Stimulated activated CD4-positive, alpha-beta T cell treated with anti-CD3 and anti-CD28 coated beads, Interleukin-2, amount 100 ng/mL, for 48 hours (primary cell): ENCODE measurements at regions not wholly inside any gene's neighbourhood (a gene's known extent, or its start where the extent isn't known, plus 50 kb on each side); places are given as distances from the start of the nearest gene placed in this dataset.

ENCODE experiments used
- DNase-seq, 2 donors: peaks; one replicate each; pipeline ENCODE4 v3.0.0-alpha.2; 2020

DNA sequence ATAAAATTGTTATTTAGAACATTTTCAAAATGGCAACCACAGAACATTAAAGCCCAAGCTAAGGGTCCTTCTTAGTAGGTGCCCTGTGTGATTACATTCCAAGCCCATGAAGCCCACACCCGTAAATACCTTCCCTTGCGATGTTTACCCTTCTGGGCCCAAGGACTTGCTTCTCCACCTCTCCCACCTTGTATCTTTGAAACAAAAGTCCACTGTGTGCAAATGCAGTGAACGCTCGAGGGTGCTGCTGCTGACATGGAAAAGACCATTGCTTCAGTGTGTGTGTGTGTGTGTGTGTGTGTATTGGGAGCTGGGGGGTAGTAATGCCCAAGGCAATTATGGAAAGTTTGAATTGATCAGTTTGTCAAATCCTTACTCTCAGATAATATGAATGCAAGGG lies 298.1 kb downstream of the TGFB2 start:
- no peak for DNase-seq

DNA sequence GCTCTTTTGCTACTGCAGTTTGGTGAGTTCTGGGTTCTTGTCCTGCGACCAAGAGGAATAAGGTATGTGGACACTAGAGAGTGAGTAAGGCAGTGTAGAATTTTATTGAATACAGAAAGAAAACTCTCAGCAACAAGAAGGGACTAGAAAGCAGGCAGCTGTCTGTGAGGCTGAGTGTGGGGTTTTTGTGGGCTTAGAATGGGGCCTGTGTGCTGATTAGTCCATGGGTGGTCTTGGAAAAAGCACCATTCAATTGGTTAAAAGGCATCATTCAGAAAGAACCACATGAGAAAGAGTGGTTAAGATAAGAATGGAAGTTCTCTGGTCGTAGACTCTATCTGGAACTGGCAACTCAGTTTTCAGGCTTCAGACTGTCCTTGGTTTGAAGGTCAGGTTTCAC lies 298.8 kb downstream of the TGFB2 start:
- no peak for DNase-seq

GRCh38 chr1:218646288-218646687 lies 301.2 kb downstream of the TGFB2 start:
- no peak for DNase-seq

GRCh38 chr1:218656301-218657037 lies 311.3 kb downstream of the TGFB2 start:
- no peak for DNase-seq

DNA sequence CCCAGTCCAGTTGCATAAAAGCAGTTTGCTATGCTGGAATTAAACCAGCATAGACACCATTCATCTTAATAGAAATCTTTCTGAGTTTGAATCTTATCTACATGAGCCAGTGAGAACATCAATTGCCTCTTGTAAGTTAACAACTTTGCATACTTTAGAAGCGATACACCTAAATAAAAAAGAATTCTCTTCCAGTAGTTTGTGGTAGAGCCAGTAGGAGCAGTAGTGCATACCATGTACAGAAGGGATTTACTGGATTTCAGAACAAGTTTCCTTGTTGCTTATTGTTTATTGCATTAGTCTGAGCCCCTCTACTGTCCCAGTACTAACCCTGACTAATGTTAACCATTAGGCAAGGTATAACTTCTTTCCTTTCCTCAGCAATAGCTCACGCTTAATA lies 313.1 kb downstream of the TGFB2 start:
- DNase-seq: no peak

DNA sequence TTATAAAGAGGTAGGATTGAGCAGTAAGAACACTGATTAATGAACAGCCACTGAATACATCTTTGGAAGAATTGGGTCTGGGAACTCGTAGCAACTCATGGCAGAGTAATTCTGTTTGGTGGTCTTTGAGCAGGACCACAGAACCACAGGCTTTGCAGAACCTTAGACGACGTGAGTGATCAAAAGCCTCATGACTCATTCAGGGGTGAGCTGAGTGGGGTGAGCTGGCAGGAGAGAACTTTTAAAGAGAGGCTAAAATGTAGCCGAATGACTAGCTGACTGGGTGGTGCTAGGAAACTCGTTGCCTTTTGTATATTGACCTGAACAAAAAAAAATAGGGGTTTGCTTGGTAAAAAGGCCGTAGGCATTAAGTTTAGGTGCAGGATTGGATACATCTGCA lies 313.8 kb downstream of the TGFB2 start:
- no peak for DNase-seq

- no peak for DNase-seq
Measured at GRCh38 chr1:218659911-218660677, 315.0 kb downstream of the TGFB2 start.

- DNase-seq: no peak
Measured at GRCh38 chr1:218660678-218661053, 315.5 kb downstream of the TGFB2 start.

- no peak for DNase-seq
Measured at GRCh38 chr1:218661411-218661810, 316.3 kb downstream of the TGFB2 start.

DNA sequence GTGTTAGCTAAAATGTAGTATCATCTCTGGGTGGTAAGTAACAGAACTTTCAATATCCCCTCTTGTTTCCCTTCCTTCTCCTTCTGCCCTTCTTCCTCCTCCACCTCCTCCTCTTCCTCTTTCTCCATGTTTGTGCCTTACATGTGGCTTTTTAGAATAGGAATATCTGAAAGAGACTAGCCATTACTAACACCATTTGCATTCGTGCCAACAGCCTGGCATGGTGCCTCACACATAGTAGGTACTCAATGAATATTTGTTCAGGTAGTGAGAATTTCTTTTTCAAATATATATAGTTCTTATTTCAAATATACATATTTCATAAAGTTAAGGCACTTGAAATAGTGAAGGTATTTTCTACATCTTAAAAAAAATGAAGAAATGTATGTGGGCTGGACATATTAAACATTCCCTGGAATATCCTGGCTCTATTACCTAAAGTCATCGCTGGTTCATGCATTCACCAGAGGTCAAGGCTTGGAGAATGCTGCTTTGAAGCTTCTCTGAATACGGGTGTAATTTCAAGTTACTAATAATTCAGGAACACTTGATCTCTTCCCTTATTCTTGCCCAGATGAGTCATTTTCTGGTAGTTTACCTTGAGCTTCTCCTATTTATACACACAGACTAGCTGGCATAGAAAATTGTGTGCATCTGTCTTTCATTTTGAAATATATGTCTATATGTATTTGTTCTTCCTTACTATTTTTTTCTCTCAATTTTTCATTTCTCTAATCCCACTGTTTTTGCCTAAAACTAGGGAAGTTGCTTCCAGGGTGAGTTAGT lies 319.4 kb downstream of the TGFB2 start:
- no peak for DNase-seq

- no peak for DNase-seq
Measured at GRCh38 chr1:218665221-218665620, 320.1 kb downstream of the TGFB2 start.

DNA sequence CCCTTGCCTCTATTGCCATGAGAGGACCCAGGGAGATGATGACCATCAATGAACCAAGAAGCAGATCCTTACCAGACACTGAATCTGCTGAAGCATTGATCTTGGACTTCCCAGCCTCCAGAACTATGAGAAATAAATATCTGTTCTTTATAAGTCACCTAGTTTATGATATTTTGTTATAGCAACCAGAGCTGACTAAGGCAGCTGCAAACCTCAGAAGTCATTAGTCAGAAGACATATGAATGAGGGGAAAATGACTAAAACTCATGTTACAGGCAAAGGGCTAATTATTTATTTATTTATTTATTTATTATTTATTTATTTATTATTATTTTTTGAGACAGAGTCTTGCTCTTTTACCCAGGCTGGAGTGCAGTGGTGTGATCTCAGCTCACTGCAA lies 321.1 kb downstream of the TGFB2 start:
- DNase-seq: no peak

DNA sequence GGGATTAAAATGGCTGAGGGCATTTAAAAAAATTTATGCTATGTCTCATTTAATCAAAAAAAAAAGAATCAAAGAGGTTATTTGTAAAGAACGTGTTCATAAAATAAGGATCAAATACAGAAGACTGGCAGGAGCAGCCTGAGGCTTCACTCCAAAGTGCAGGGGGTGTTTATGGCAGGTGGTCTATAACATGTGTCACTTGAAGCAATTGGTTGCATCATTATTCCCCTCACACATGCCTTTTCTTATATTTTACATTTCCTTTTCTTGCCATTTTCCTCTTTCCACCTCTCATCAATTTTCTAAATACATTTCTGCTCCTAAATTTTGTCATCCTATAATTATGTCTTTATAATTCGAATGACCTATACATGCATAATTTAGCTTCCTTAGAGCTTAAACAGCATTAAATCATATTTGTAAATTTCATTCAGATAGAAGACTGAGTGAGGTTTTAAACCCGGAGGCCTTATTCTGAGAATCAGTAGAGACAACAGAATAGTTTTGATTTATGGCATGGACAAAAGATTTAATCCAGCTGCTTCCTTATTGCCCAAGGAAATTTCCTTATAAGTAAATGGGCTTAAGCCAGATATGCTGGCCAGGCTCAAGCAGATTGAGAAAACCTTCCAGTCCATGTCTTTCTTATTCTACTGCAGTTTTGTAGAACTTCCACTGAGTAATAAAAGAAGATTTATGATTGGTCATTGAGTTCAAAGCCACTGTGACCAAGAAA lies 322.8 kb downstream of the TGFB2 start:
- DNase-seq: no peak

DNA sequence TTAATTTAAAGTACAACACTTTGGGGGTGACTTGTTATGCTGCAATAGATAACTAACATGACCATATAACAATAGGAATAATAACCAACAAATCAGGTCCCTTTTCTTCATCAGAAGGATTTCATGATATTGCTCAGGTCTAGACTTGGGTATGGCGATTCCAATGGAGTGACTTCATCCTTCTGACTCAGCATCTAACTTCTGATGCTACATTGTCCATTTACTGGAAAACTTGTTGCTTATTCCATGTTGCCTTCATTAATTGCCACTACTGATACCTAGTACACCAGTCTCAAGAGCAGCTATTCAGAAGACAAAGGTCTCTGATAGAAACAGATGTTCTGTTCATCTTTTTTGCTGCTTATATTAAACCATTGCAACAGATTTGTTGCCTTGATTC lies 324.3 kb downstream of the TGFB2 start:
- DNase-seq: no peak

DNA sequence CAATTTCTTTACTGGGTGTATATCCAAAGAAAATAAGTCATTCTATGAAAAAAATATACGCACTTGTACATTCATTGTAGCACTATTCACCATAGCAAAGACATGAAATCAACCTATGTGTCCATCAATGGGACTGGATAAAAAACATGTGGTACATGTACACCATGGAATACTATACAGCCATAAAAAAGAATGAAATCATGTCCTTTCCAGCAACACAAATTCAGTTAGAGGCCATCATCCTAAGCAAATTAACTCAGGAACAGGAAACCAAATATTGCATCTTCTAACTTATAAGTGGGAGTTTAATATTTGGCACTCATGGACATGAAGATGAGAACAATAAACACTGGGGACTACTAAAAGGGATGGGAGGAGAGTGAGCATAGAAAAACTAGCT lies 325.7 kb downstream of the TGFB2 start:
- DNase-seq: no peak

- no peak for DNase-seq
Measured at GRCh38 chr1:218671573-218671972, 326.4 kb downstream of the TGFB2 start.

- DNase-seq: no peak
Measured at GRCh38 chr1:218673170-218673569, 328.0 kb downstream of the TGFB2 start.

GRCh38 chr1:218674280-218674773 lies 329.2 kb downstream of the TGFB2 start:
- no peak for DNase-seq

- DNase-seq: no peak
Measured at GRCh38 chr1:218677026-218677425, 331.9 kb downstream of the TGFB2 start.

- DNase-seq: no peak
Measured at GRCh38 chr1:218679391-218679790, 334.3 kb downstream of the TGFB2 start.

DNA sequence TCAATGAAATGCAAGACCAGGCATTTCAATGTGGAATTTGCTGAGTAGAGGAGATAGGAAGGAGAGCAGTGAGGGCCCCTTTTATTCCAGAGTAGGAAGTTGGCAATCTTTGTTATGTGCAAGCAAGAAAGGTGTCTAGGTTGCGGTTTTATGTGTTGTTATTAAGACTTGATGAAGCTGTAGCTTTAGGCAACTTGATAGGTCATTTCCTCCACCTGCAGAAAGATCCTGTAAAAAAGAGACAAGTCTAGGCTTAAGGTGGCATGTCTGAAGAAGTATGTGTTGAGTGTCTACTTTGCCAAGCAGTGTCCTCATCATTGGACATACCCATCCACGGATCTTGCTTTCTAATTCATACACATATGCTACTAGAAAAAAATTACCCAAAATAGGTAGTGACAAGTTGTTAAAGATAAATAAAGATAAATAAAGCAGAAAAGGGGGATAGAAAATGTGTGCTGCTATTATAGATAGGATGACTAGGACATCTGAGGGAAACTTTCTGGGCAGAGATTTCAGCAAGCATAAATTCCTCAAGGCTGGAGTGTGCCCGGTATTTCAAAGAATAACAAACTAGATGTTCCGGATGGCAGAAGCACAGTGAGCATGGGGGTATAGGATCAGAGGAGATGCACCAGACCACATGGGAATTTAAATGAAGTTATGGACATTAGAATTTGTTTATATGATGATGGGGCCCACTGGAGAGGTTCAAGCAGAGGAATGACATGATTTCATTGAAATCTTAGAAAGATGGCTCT lies 335.0 kb downstream of the TGFB2 start:
- DNase-seq: no peak

DNA sequence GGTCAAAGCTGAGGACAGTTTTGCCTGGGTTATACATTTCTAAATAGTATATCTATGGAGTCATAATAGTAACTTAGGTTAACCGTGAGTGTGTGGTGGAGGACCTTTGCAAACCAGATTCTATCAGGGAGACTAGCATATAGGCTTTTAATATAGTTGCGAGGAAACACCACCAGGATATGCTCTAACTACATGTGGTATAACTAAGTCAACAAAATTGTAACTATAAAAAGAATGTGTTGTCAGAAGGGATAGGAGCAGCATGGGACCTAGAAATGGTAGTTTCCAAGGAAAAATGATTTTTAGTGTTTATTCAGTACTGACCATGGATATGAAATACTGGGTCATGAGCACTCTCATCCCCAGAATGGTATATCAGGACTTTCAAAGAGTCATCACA lies 338.1 kb downstream of the TGFB2 start:
- DNase-seq: no peak
